Mammary epithelial cell (primary cell): ENCODE measurements at regions not wholly inside any gene's neighbourhood (a gene's known extent, or its start where the extent isn't known, plus 50 kb on each side); places are given as distances from the start of the nearest gene placed in this dataset.

Experiments
- CTCF ChIP-seq, 2 donors: IDR thresholded peaks in 1 of 2; conservative IDR thresholded peaks in 1 of 2; 2 replicates each; pipeline ENCODE4 v1.5.1; 2011 to 2012; ENCODE audit warnings: inconsistent platforms in 2 of 2, low read length in 2 of 2, mild to moderate bottlenecking in 2 of 2, control low read depth in 1 of 2, low read depth in 1 of 2; ENCODE audit not compliant: insufficient read depth in 1 of 2; ENCODE audit errors: extremely low read depth in 1 of 2
- EZH2 ChIP-seq: IDR thresholded peaks from 2 replicates; pipeline ENCODE4 v1.6.1; 2012; ENCODE audit warnings: low read length, inconsistent platforms, borderline replicate concordance

GRCh38 chr3:152084441-152085158 is 184.1 kb upstream of the MBNL1 start:
- TF ChIP-seq CTCF (conservative IDR thresholded peaks at IDR 0.05 in 1 of 2, IDR thresholded peaks at IDR 0.05 in 1 of 2; ENCODE audit: extremely low read depth in 1 of 2, insufficient read depth in 1 of 2, low read depth in 1 of 2, low read length in 2 of 2) (no peak), EZH2 (no peak)
